ENCODE measurements at regions not wholly inside any gene's neighbourhood (a gene's known extent, or its start where the extent isn't known, plus 50 kb on each side); places are given as distances from the start of the nearest gene placed in this dataset.

- DNase-seq (ENCODE audit: low read depth) = no peak
- no peak for TF ChIP-seq CTCF (IDR thresholded peaks at IDR 0.05; ENCODE audit: insufficient read depth, low read depth, low read length, missing control alignments)
- H3K4me3 ChIP-seq (ENCODE audit: low read length) = no peak overlapping the region
Observed at GRCh38 chr5:155605920-155606319, 592.4 kb downstream of the KIF4B start.

- DNase-seq (ENCODE audit: low read depth) = peak; percentile 37
- no peak overlapping the region for H3K4me3 ChIP-seq (ENCODE audit: low read length)
- peak; percentile 73 for TF ChIP-seq CTCF (IDR thresholded peaks at IDR 0.05; ENCODE audit: insufficient read depth, low read depth, low read length, missing control alignments)
Observed at GRCh38 chr5:155616779-155617392, 603.3 kb downstream of the KIF4B start.

- no peak for DNase-seq (ENCODE audit: low read depth)
- H3K4me3 ChIP-seq (ENCODE audit: low read length) = no peak overlapping the region
- no peak for TF ChIP-seq CTCF (IDR thresholded peaks at IDR 0.05; ENCODE audit: insufficient read depth, low read depth, low read length, missing control alignments)
Observed at GRCh38 chr5:155619688-155620087, 606.1 kb downstream of the KIF4B start.

GRCh38 chr5:155620821-155621410 is 607.4 kb downstream of the KIF4B start:
- DNase-seq (ENCODE audit: low read depth) = no peak
- no peak overlapping the region for H3K4me3 ChIP-seq (ENCODE audit: low read length)
- TF ChIP-seq CTCF (IDR thresholded peaks at IDR 0.05; ENCODE audit: insufficient read depth, low read depth, low read length, missing control alignments) = no peak

GRCh38 chr5:155624597-155625241 is 611.2 kb downstream of the KIF4B start:
- no peak for DNase-seq (ENCODE audit: low read depth)
- H3K4me3 ChIP-seq (ENCODE audit: low read length) = no peak overlapping the region
- no peak for TF ChIP-seq CTCF (IDR thresholded peaks at IDR 0.05; ENCODE audit: insufficient read depth, low read depth, low read length, missing control alignments)

GRCh38 chr5:155625315-155625714 is 611.8 kb downstream of the KIF4B start:
- H3K4me3 ChIP-seq (ENCODE audit: low read length) = no peak overlapping the region
- no peak for TF ChIP-seq CTCF (IDR thresholded peaks at IDR 0.05; ENCODE audit: insufficient read depth, low read depth, low read length, missing control alignments)
- DNase-seq (ENCODE audit: low read depth) = no peak
